SK-N-SH (cell line): ENCODE measurements at regions not wholly inside any gene's neighbourhood (a gene's known extent, or its start where the extent isn't known, plus 50 kb on each side); places are given as distances from the start of the nearest gene placed in this dataset.

Source experiments
- CTCF ChIA-PET: fragments of 300-600, 350-600 bp; formaldehyde crosslinking; extraction: SDS; loops from one replicate; lab custom pipeline; 2021; lab: Yijun Ruan, JAX
- POLR2A ChIA-PET: fragments of 350-600 bp; sonication (Branson Sonifier 250); formaldehyde crosslinking; extraction: SDS; loops from one replicate; lab custom pipeline; 2020; ENCODE audit warnings: antibody characterized with exemption, inconsistent platforms; lab: Yijun Ruan, JAX
- DNase-seq: peaks from one replicate; pipeline ENCODE4 v3.0.0; 2012
- H2AFZ ChIP-seq: fragments of 200-600 bp; sonication (generic); 2 replicates; pipeline ENCODE4 v1.8.1; 2016; ENCODE audit warnings: antibody characterized with exemption, mild to moderate bottlenecking, low read depth
- H3F3A ChIP-seq: fragments of 200-600 bp; sonication (generic); replicated peaks from 2 replicates; pipeline ENCODE3; 2016; ENCODE audit warnings: antibody characterized with exemption, mild to moderate bottlenecking; ENCODE audit not compliant: insufficient read depth
- H3K27ac ChIP-seq, 2 experiments: fragments of 200-500 bp in 1 of 2; fragments of 200-600 bp in 1 of 2; sonication (Bioruptor generic) in 1 of 2; sonication (generic), shearing (Covaris generic) in 1 of 2; 2 replicates each; pipeline versions ENCODE4 v1.5.1 to v1.6.1; 2014 to 2016; ENCODE audit warnings: low read depth in 2 of 2, inconsistent platforms in 1 of 2, low read length in 1 of 2, mild to moderate bottlenecking in 1 of 2, mixed read lengths in 1 of 2
- H3K27me3 ChIP-seq: fragments of 200-600 bp; sonication (generic), shearing (Covaris generic); 2 replicates; pipeline ENCODE4 v1.6.1; 2016; ENCODE audit warnings: mixed run types; ENCODE audit not compliant: insufficient read depth
- H3K36me3 ChIP-seq, 2 experiments: fragments of 200-500 bp in 1 of 2; fragments of 200-600 bp in 1 of 2; sonication (Bioruptor generic) in 1 of 2; sonication (generic) in 1 of 2; replicated peaks in 1 of 2; 2 replicates each; pipeline versions ENCODE3 to v1.5.1; 2014 to 2016; ENCODE audit warnings: low read length in 1 of 2, mild to moderate bottlenecking in 1 of 2; ENCODE audit not compliant: insufficient read depth in 2 of 2, control insufficient read depth in 1 of 2
- H3K4me1 ChIP-seq, 2 experiments: fragments of 200-500 bp in 1 of 2; fragments of 200-600 bp in 1 of 2; sonication (Bioruptor generic) in 1 of 2; sonication (generic), shearing (Covaris generic) in 1 of 2; 2 replicates each; pipeline versions ENCODE4 v1.5.1 to v1.6.1; 2014 to 2016; ENCODE audit warnings: low read depth in 1 of 2, low read length in 1 of 2, mixed run types in 1 of 2; ENCODE audit not compliant: insufficient read depth in 2 of 2, control insufficient read depth in 1 of 2
- H3K4me2 ChIP-seq: fragments of 200-600 bp; sonication (generic), shearing (Covaris generic); 2 replicates; pipeline ENCODE4 v1.6.1; 2017; ENCODE audit warnings: mixed run types
- H3K4me3 ChIP-seq, 2 experiments: fragments of 200-500 bp in 1 of 2; fragments of 200-600 bp in 1 of 2; sonication (Bioruptor generic) in 1 of 2; sonication (generic), shearing (Covaris generic) in 1 of 2; 2 replicates each; pipeline versions ENCODE4 v1.5.1 to v1.8.1; 2014 to 2016; ENCODE audit warnings: low read depth in 2 of 2, inconsistent platforms in 1 of 2, low read length in 1 of 2, mild to moderate bottlenecking in 1 of 2, mixed read lengths in 1 of 2, moderate library complexity in 1 of 2
- H3K79me2 ChIP-seq: fragments of 200-600 bp; sonication (generic); 2 replicates; pipeline ENCODE4 v1.8.1; 2017; ENCODE audit warnings: mild to moderate bottlenecking; ENCODE audit not compliant: insufficient read depth
- H3K9ac ChIP-seq: fragments of 200-600 bp; sonication (generic); 2 replicates; pipeline ENCODE4 v1.6.1; 2017; ENCODE audit warnings: mixed run types
- H3K9me2 ChIP-seq: fragments of 200-600 bp; sonication (generic); 2 replicates; pipeline ENCODE4 v1.6.1; 2017; ENCODE audit warnings: mixed run types
- H3K9me3 ChIP-seq: fragments of 200-600 bp; sonication (generic); 2 replicates; pipeline ENCODE4 v1.6.1; 2017; ENCODE audit warnings: mixed run types, mild to moderate bottlenecking, moderate library complexity
- H4K20me1 ChIP-seq: fragments of 200-600 bp; sonication (generic); 2 replicates; pipeline ENCODE4 v1.6.1; 2017; ENCODE audit warnings: mild to moderate bottlenecking, mixed run types; ENCODE audit not compliant: insufficient read depth
- CHD2 ChIP-seq: fragments of 150-350 bp; IDR thresholded peaks from 2 replicates; pipeline ENCODE4 v1.6.1; 2018; ENCODE audit warnings: low read length; ENCODE audit not compliant: partially characterized antibody
- GABPA ChIP-seq: IDR thresholded peaks from 2 replicates; pipeline ENCODE4 v1.4.0; 2012; ENCODE audit warnings: low read depth, mild to moderate bottlenecking
- GATA2 ChIP-seq: sonication (generic); formaldehyde crosslinking; IDR thresholded peaks from 2 replicates; pipeline ENCODE4 v1.5.0; 2020; ENCODE audit warnings: mild to moderate bottlenecking, missing genetic modification reagents
- JUND ChIP-seq: IDR thresholded peaks from 2 replicates; pipeline ENCODE4 v1.4.0; 2012
- MAX ChIP-seq: IDR thresholded peaks from 2 replicates; pipeline ENCODE4 v1.4.0; 2012; ENCODE audit warnings: low read depth
- MEF2A ChIP-seq: IDR thresholded peaks from 2 replicates; pipeline ENCODE4 v1.4.0; 2012; ENCODE audit warnings: low read depth, borderline replicate concordance
- POLR2AphosphoS5 ChIP-seq: IDR thresholded peaks from 2 replicates; pipeline ENCODE4 v1.6.1; 2012; ENCODE audit warnings: low read depth, low read length
- SIN3A ChIP-seq: IDR thresholded peaks from 2 replicates; pipeline ENCODE4 v1.6.1; 2012; ENCODE audit warnings: low read depth, mild to moderate bottlenecking, low read length, moderate library complexity, borderline replicate concordance
- SMC3 ChIP-seq: IDR thresholded peaks from 2 replicates; pipeline ENCODE4 v1.6.1; 2012; ENCODE audit warnings: low read depth, low read length, improper control_type of control experiment
- TAF1 ChIP-seq: IDR thresholded peaks from 2 replicates; pipeline ENCODE4 v1.6.1; 2012; ENCODE audit warnings: low read depth, mild to moderate bottlenecking, low read length, moderate library complexity, borderline replicate concordance
- WGBS: methylation state at CpG from one replicate; pipeline ENCODE4 v1.1.6; 2017; ENCODE audit warnings: low lambda C conversion rate; 5-methylcytosine and 5-hydroxymethylcytosine counted together
- TF ChIP-seq, protein P1 (sequence below): IDR thresholded peaks from 2 replicates; pipeline ENCODE4; 2012
- TF ChIP-seq, protein P2 (sequence below): fragments of 150-350 bp; IDR thresholded peaks from 2 replicates; pipeline ENCODE4 v1.6.1; 2017; ENCODE audit warnings: antibody characterized with exemption, low read length, low read depth, borderline replicate concordance
- TF ChIP-seq, protein P3 (sequence below): fragments of 150-350 bp; IDR thresholded peaks from 2 replicates; pipeline ENCODE4 v1.6.1; 2016; ENCODE audit warnings: mild to moderate bottlenecking, low read depth, low read length

- TF ChIP-seq MAX (no peak), MEF2A (no peak), POLR2AphosphoS5 (no peak), SMC3 (no peak), GABPA (no peak), GATA2 (CRISPR knock-in tag) (no peak), JUND (no peak), CHD2 (no peak), TAF1 (no peak)
- no peak overlapping the region for H3K27ac ChIP-seq
- no peak overlapping the region for H3K4me2 ChIP-seq
- ChIA-PET CTCF (no interaction called here), POLR2A (no interaction called here)
- no peaks in the 10 kb centered on the region for H3K36me3 ChIP-seq
- H3K9me2 ChIP-seq: no peaks in the 10 kb centered on the region
- H3K4me3 ChIP-seq: no peak overlapping the region
- DNase-seq: no peak
- no peaks in the 10 kb centered on the region for H3F3A ChIP-seq
- no peaks in the 10 kb centered on the region for H3K79me2 ChIP-seq
- no peak overlapping the region for H3K9ac ChIP-seq
- 4% methylated on average over 1 of the region's 1 CpG for WGBS
- no peaks in the 10 kb centered on the region for H4K20me1 ChIP-seq
- H3K4me1 ChIP-seq: no peaks in the 10 kb centered on the region
- H2AFZ ChIP-seq: no peak overlapping the region
- no peaks in the 10 kb centered on the region for H3K27me3 ChIP-seq
- no peaks in the 10 kb centered on the region for H3K9me3 ChIP-seq
Observed at GRCh38 chr5:22964632-22965031, 111.5 kb upstream of the CDH12 start.

DNA sequence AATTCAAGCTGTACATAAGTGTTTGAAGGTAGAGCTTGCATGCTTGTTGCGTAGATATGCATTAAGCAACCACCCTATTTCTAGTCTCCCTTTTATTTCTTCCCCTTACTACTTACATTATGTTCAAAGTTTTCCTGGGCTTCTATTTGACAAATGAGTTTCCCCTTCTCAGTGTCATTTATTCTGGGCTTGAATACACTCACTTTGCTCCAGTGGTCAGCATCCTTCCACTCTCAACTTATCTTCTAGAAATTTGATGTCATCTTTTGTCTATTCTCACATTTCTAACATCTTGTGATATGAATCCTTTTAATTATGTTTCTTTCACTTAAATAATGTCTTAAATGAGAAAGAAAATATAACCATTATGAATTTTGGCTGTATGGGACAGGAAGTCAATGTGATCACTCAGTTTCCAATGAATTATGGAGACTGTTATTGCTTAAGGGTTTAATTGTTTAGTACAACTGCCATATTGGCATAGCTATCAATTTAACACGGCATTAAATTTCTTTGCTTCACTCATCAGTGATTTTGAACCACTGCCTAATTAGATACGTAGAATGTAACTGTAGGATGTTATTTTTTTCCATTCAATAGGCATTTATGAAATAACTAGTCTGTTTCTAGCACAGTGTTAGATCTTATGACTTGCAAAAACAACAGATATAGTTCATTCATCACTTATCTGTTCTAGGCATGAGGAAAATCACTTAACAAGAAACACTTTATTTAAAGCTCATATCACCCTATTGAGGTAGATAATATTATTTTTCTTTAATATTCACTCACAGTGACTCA, 105.5 kb upstream of the CDH12 start:
- no peaks in the 10 kb centered on the region for H3K4me1 ChIP-seq
- no peaks in the 10 kb centered on the region for H3K79me2 ChIP-seq
- CTCF ChIA-PET: no interaction called here
- no peaks in the 10 kb centered on the region for H3K36me3 ChIP-seq
- H3K9me3 ChIP-seq: no peaks in the 10 kb centered on the region; the same call in 1 of the 2 replicates
- H4K20me1 ChIP-seq: no peaks in the 10 kb centered on the region
- TF ChIP-seq, protein P1, sequence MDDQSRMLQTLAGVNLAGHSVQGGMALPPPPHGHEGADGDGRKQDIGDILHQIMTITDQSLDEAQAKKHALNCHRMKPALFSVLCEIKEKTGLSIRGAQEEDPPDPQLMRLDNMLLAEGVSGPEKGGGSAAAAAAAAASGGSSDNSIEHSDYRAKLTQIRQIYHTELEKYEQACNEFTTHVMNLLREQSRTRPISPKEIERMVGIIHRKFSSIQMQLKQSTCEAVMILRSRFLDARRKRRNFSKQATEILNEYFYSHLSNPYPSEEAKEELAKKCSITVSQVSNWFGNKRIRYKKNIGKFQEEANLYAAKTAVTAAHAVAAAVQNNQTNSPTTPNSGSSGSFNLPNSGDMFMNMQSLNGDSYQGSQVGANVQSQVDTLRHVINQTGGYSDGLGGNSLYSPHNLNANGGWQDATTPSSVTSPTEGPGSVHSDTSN: no peak
- TF ChIP-seq SIN3A: no peak
- TF ChIP-seq, protein P2, sequence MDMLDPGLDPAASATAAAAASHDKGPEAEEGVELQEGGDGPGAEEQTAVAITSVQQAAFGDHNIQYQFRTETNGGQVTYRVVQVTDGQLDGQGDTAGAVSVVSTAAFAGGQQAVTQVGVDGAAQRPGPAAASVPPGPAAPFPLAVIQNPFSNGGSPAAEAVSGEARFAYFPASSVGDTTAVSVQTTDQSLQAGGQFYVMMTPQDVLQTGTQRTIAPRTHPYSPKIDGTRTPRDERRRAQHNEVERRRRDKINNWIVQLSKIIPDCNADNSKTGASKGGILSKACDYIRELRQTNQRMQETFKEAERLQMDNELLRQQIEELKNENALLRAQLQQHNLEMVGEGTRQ: no peak
- TF ChIP-seq, protein P3, sequence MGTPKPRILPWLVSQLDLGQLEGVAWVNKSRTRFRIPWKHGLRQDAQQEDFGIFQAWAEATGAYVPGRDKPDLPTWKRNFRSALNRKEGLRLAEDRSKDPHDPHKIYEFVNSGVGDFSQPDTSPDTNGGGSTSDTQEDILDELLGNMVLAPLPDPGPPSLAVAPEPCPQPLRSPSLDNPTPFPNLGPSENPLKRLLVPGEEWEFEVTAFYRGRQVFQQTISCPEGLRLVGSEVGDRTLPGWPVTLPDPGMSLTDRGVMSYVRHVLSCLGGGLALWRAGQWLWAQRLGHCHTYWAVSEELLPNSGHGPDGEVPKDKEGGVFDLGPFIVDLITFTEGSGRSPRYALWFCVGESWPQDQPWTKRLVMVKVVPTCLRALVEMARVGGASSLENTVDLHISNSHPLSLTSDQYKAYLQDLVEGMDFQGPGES: no peak
- DNase-seq: no peak
- POLR2A ChIA-PET: no interaction called here
- no peak overlapping the region for H2AFZ ChIP-seq
- H3K27me3 ChIP-seq: no peaks in the 10 kb centered on the region
- no peaks in the 10 kb centered on the region for H3F3A ChIP-seq
- H3K9ac ChIP-seq: no peak overlapping the region
- H3K27ac ChIP-seq: no peak overlapping the region
- 5% methylated on average over 3 of the region's 3 CpGs for WGBS
- H3K4me2 ChIP-seq: no peak overlapping the region
- H3K4me3 ChIP-seq: no peak overlapping the region
- peaks cover 3% of the 10 kb centered on the region; the same call in 1 of the 2 replicates for H3K9me2 ChIP-seq
